ENCODE measurements at regions not wholly inside any gene's neighbourhood (a gene's known extent, or its start where the extent isn't known, plus 50 kb on each side); places are given as distances from the start of the nearest gene placed in this dataset.

GRCh38 chr5:158549311-158549710, 550.4 kb downstream of the EBF1 start:
- TF ChIP-seq CTCF (IDR thresholded peaks at IDR 0.05; ENCODE audit: low read length) (no peak), EZH2phosphoT487 (IDR thresholded peaks at IDR 0.05; ENCODE audit: low read length) (no peak), EZH2 (optimal IDR thresholded peaks at IDR 0.05; ENCODE audit: low read depth, low read length) (no peak)

Data from MM.1S (cell line).